OCI-LY7 (cell line): ENCODE measurements at regions not wholly inside any gene's neighbourhood (a gene's known extent, or its start where the extent isn't known, plus 50 kb on each side); places are given as distances from the start of the nearest gene placed in this dataset.

Source experiments
- EZH2phosphoT487 ChIP-seq: fragments of 200-600 bp; sonication (generic); IDR thresholded peaks from 2 replicates; pipeline ENCODE4 v1.6.1; 2018; ENCODE audit warnings: low read depth, borderline replicate concordance, mild to moderate bottlenecking, mixed run types, antibody characterized with exemption, low read length, moderate library complexity, mixed read lengths
- TF ChIP-seq, protein P1 (sequence below): fragments of 200-600 bp; sonication (generic); conservative IDR thresholded peaks from 2 replicates; pipeline ENCODE4 v1.5.1; 2014; ENCODE audit warnings: mild to moderate bottlenecking, antibody characterized with exemption, low read length, moderate library complexity, mixed read lengths

DNA sequence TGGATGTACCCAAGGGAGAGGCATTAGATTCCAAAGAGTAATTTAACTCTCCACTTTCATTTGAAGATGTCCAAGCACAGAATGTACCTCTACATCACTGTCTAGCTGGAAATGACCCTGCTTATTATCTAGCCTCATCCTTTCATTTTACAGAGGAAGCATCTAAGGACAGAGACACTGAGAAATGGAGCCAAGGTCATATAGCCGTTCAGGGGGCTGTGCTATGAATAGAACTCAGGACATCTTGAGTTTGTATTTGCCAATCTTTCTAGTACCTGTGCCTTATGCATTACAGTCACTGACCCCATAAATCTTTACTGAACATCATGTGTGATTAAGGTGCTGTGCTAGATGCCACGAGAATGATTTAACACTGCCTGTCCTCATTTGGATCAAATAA is 138.2 kb upstream of the SPTLC3 start:
- TF ChIP-seq, protein P1, sequence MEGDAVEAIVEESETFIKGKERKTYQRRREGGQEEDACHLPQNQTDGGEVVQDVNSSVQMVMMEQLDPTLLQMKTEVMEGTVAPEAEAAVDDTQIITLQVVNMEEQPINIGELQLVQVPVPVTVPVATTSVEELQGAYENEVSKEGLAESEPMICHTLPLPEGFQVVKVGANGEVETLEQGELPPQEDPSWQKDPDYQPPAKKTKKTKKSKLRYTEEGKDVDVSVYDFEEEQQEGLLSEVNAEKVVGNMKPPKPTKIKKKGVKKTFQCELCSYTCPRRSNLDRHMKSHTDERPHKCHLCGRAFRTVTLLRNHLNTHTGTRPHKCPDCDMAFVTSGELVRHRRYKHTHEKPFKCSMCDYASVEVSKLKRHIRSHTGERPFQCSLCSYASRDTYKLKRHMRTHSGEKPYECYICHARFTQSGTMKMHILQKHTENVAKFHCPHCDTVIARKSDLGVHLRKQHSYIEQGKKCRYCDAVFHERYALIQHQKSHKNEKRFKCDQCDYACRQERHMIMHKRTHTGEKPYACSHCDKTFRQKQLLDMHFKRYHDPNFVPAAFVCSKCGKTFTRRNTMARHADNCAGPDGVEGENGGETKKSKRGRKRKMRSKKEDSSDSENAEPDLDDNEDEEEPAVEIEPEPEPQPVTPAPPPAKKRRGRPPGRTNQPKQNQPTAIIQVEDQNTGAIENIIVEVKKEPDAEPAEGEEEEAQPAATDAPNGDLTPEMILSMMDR: no peak
- no peak for TF ChIP-seq EZH2phosphoT487
